GM18511 (cell line): ENCODE measurements at regions not wholly inside any gene's neighbourhood (a gene's known extent, or its start where the extent isn't known, plus 50 kb on each side); places are given as distances from the start of the nearest gene placed in this dataset.

Experiments
- ATAC-seq: cut with Tn5 transposase; IDR thresholded peaks from one replicate; pipeline ENCODE4 v1.9.1; 2021; ENCODE audit warnings: mild to moderate bottlenecking, moderate library complexity; ENCODE audit not compliant: unreplicated experiment

- no peak for ATAC-seq
Observed at GRCh38 chr11:112634995-112635737, 326.1 kb upstream of the NCAM1 start.

GRCh38 chr11:112637076-112637475 lies 324.1 kb upstream of the NCAM1 start:
- ATAC-seq, result no peak

- no peak for ATAC-seq
Observed at GRCh38 chr11:112637876-112638275, 323.3 kb upstream of the NCAM1 start.

GRCh38 chr11:112639469-112639868 lies 321.8 kb upstream of the NCAM1 start:
- no peak for ATAC-seq

GRCh38 chr11:112643416-112643815 lies 317.8 kb upstream of the NCAM1 start:
- no peak for ATAC-seq

- ATAC-seq, result peak; percentile 98
Observed at GRCh38 chr11:112644410-112645131, 316.6 kb upstream of the NCAM1 start.

GRCh38 chr11:112649856-112650255 lies 311.4 kb upstream of the NCAM1 start:
- no peak for ATAC-seq

- no peak for ATAC-seq
Observed at GRCh38 chr11:112650527-112650926, 310.7 kb upstream of the NCAM1 start.

- no peak for ATAC-seq
Observed at GRCh38 chr11:112651386-112651785, 309.8 kb upstream of the NCAM1 start.

- ATAC-seq, result no peak
Observed at GRCh38 chr11:112652786-112653390, 308.3 kb upstream of the NCAM1 start.

GRCh38 chr11:112655371-112655770 lies 305.8 kb upstream of the NCAM1 start:
- no peak for ATAC-seq

- ATAC-seq, result no peak
Observed at GRCh38 chr11:112656772-112657428, 304.3 kb upstream of the NCAM1 start.

GRCh38 chr11:112658431-112658878 lies 302.8 kb upstream of the NCAM1 start:
- ATAC-seq, result no peak

- no peak for ATAC-seq
Observed at GRCh38 chr11:112661146-112661545, 300.1 kb upstream of the NCAM1 start.

- no peak for ATAC-seq
Observed at GRCh38 chr11:112661571-112661970, 299.6 kb upstream of the NCAM1 start.

GRCh38 chr11:112662554-112662953 lies 298.7 kb upstream of the NCAM1 start:
- ATAC-seq, result no peak

GRCh38 chr11:112663947-112664634 lies 297.1 kb upstream of the NCAM1 start:
- no peak for ATAC-seq

GRCh38 chr11:112665291-112665690 lies 295.9 kb upstream of the NCAM1 start:
- no peak for ATAC-seq

GRCh38 chr11:112666253-112666652 lies 295.0 kb upstream of the NCAM1 start:
- no peak for ATAC-seq

- no peak for ATAC-seq
Observed at GRCh38 chr11:112670806-112671570, 290.2 kb upstream of the NCAM1 start.
